Endothelial cell of umbilical vein (primary cell): ENCODE measurements at regions not wholly inside any gene's neighbourhood (a gene's known extent, or its start where the extent isn't known, plus 50 kb on each side); places are given as distances from the start of the nearest gene placed in this dataset.

ENCODE experiments used
- BruUV-seq: library from RNA; stranded (reverse); fragments of 400-500 nt; replicated peaks from 2 replicates; lab custom pipeline; 2021; lab: Mats Ljungman, UMichigan
- CTCF ChIA-PET: fragments of 300-600, 350-600 bp; sonication (Branson Sonifier 250); formaldehyde crosslinking; loops from one replicate; lab custom pipeline; 2021; ENCODE audit warnings: antibody characterized with exemption, inconsistent platforms; lab: Charles Lee
- POLR2A ChIA-PET: fragments of 300-600, 350-600 bp; sonication (Branson Sonifier 250); formaldehyde crosslinking; loops from one replicate; lab custom pipeline; 2021; ENCODE audit warnings: antibody characterized with exemption, inconsistent platforms; lab: Charles Lee
- DNase-seq: peaks from one replicate; pipeline ENCODE4 v3.0.0-alpha.2; 2011; ENCODE audit warnings: low read depth, low spot score
- FAIRE-seq: peaks from 2 replicates; lab custom pipeline; 2011; peaks lifted over from hg19 to GRCh38; lab: Jason Lieb, UNC
- H2AFZ ChIP-seq: 2 replicates; pipeline ENCODE4 v1.6.0; 2012; ENCODE audit warnings: low read depth, low read length, control low read depth, inconsistent platforms
- H3K27ac ChIP-seq: 2 replicates; pipeline ENCODE4 v1.5.1; 2011; ENCODE audit warnings: low read depth, mild to moderate bottlenecking, control low read depth, low read length, moderate library complexity; ENCODE audit not compliant: insufficient read depth
- H3K27me3 ChIP-seq, 2 experiments: 2 replicates each; pipeline versions ENCODE4 v1.6.0 to v1.6.1; 2011; ENCODE audit warnings: low read length in 2 of 2, mixed read lengths in 1 of 2; ENCODE audit not compliant: control insufficient read depth in 2 of 2, insufficient read depth in 2 of 2
- H3K36me3 ChIP-seq, 2 experiments: 2 replicates in 1 of 2; 3 replicates in 1 of 2; pipeline ENCODE4 v1.5.1; 2011; ENCODE audit warnings: low read length in 2 of 2, mild to moderate bottlenecking in 1 of 2, moderate library complexity in 1 of 2; ENCODE audit not compliant: control insufficient read depth in 2 of 2, insufficient read depth in 2 of 2; ENCODE audit errors: extremely low read depth in 1 of 2
- H3K4me1 ChIP-seq: 3 replicates; pipeline ENCODE4 v1.5.1; 2011; ENCODE audit warnings: mild to moderate bottlenecking, low read length; ENCODE audit not compliant: control insufficient read depth, insufficient read depth; ENCODE audit errors: extremely low read depth
- H3K4me2 ChIP-seq: 2 replicates; pipeline ENCODE4 v1.6.1; 2011; ENCODE audit warnings: low read length, control low read depth, mixed read lengths; ENCODE audit not compliant: insufficient read depth
- H3K4me3 ChIP-seq, 3 experiments: fragments of 200-600 bp in 1 of 3; sonication (generic), shearing (Covaris generic) in 1 of 3; replicated peaks in 1 of 3; 2 replicates each; pipeline ENCODE4 v1.5.1; 2011 to 2016; ENCODE audit warnings: control low read depth in 3 of 3, low read length in 3 of 3, mild to moderate bottlenecking in 2 of 3, inconsistent platforms in 1 of 3, low read depth in 1 of 3, moderate library complexity in 1 of 3; ENCODE audit not compliant: insufficient read depth in 1 of 3
- H3K79me2 ChIP-seq: 2 replicates; pipeline ENCODE4 v1.6.0; 2012; ENCODE audit warnings: low read length, inconsistent platforms; ENCODE audit not compliant: control insufficient read depth, insufficient read depth
- H3K9ac ChIP-seq: replicated peaks from 2 replicates; pipeline ENCODE3; 2011; ENCODE audit warnings: low read length, control low read depth; ENCODE audit not compliant: insufficient read depth; ENCODE audit errors: extremely low read depth
- H3K9me1 ChIP-seq: replicated peaks from 3 replicates; pipeline ENCODE4 v1.6.0; 2011; ENCODE audit warnings: mild to moderate bottlenecking, low read length; ENCODE audit not compliant: control insufficient read depth, insufficient read depth; ENCODE audit errors: extremely low read depth
- H3K9me3 ChIP-seq: replicated peaks from 2 replicates; pipeline ENCODE4 v1.5.1; 2012; ENCODE audit warnings: low read length, inconsistent platforms; ENCODE audit not compliant: control insufficient read depth, insufficient read depth
- H4K20me1 ChIP-seq: replicated peaks from 2 replicates; pipeline ENCODE3; 2011; ENCODE audit warnings: mild to moderate bottlenecking, low read length; ENCODE audit not compliant: control insufficient read depth, insufficient read depth; ENCODE audit errors: extremely low read depth
- EZH2 ChIP-seq: IDR thresholded peaks from 2 replicates; pipeline ENCODE4 v1.6.1; 2012; ENCODE audit warnings: borderline replicate concordance, low read depth, mild to moderate bottlenecking, moderate library complexity, low read length, inconsistent platforms; ENCODE audit not compliant: severe bottlenecking
- FOS ChIP-seq: IDR thresholded peaks from 2 replicates; pipeline ENCODE4 v1.6.1; 2011; ENCODE audit warnings: mild to moderate bottlenecking, low read length, moderate library complexity, borderline replicate concordance; ENCODE audit not compliant: insufficient read depth
- GATA2 ChIP-seq: IDR thresholded peaks from 2 replicates; pipeline ENCODE4 v1.7.0; 2011; ENCODE audit warnings: low read depth, mild to moderate bottlenecking, moderate library complexity, mixed read lengths, low read length; ENCODE audit not compliant: insufficient read length, insufficient read depth
- MYC ChIP-seq: IDR thresholded peaks from one replicate; pipeline ENCODE4 v1.6.1; 2011; ENCODE audit warnings: mild to moderate bottlenecking, low read depth, low read length
- POLR2A ChIP-seq: IDR thresholded peaks from 2 replicates; pipeline ENCODE4 v1.6.1; 2012; ENCODE audit warnings: low read depth, mild to moderate bottlenecking, control low read depth, low read length
- dilution Hi-C: fragments of 300-500 bp; cut with MboI; formaldehyde crosslinking; loops from one replicate; pipeline ENCODE4 v1.15.0; 2019; ENCODE audit warnings: low sequenced_read_pairs; ENCODE audit not compliant: extremely low pct_ligation_motif_present
- intact Hi-C: fragments of 100-400 bp; cut with micrococcal nuclease; formaldehyde crosslinking; loops from one replicate; pipeline ENCODE4 v1.10.0; 2022
- TF ChIP-seq, protein P1 (sequence below): IDR thresholded peaks from 2 replicates; pipeline ENCODE4 v1.6.1; 2011; ENCODE audit not compliant: insufficient read depth, insufficient read length
- TF ChIP-seq, protein P2 (sequence below), 2 donors: IDR thresholded peaks; 1 replicate in 1 of 2; 2 replicates in 1 of 2; pipeline ENCODE4 v1.5.1; 2011; ENCODE audit warnings: low read length in 2 of 2, mild to moderate bottlenecking in 2 of 2, moderate library complexity in 2 of 2, control low read depth in 1 of 2, inconsistent platforms in 1 of 2, low read depth in 1 of 2; ENCODE audit not compliant: insufficient read depth in 1 of 2; ENCODE audit errors: extremely low read depth in 1 of 2

DNA sequence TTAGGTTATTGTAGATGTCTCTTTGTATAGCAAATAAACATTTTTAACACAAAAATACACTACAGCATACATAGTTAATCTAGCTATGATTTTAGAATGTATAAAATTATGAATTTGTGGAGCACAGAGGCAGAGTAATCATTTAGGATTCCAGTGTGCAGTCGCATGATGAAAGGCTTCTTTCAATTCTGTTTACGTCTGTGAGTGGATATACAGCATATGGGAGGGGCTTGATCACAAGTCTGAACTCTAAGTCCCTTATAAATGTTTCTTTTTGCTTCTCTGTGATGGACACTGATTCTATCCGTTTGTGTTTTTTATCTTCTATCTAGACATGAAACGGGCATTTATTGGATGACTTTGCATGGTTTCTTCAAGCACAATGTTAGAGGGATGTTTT lies 1239.6 kb upstream of the AGA start:
- no TSS peak for BruUV-seq
- H4K20me1 ChIP-seq, result no peaks in the 10 kb centered on the region
- DNase-seq, result no peak
- intact Hi-C loops (no loop called here), dilution Hi-C loops (no loop called here)
- TF ChIP-seq GATA2 (no peak), FOS (no peak), EZH2 (no peak)
- TF ChIP-seq, protein P1, sequence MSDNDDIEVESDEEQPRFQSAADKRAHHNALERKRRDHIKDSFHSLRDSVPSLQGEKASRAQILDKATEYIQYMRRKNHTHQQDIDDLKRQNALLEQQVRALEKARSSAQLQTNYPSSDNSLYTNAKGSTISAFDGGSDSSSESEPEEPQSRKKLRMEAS, result no peak
- no peak overlapping the region for H3K27ac ChIP-seq
- H3K9me1 ChIP-seq, result no peaks in the 10 kb centered on the region
- H3K4me3 ChIP-seq, result no peak overlapping the region
- FAIRE-seq, result no peak
- H3K27me3 ChIP-seq, result no peaks in the 10 kb centered on the region
- no peaks in the 10 kb centered on the region for H3K4me1 ChIP-seq
- H3K9ac ChIP-seq, result no peak overlapping the region
- no peaks in the 10 kb centered on the region for H3K36me3 ChIP-seq
- ChIA-PET CTCF (no interaction called here), POLR2A (no interaction called here)
- no peaks in the 10 kb centered on the region for H3K79me2 ChIP-seq
- H2AFZ ChIP-seq, result no peak overlapping the region
- peaks cover 3% of the 10 kb centered on the region for H3K9me3 ChIP-seq
- no peak overlapping the region for H3K4me2 ChIP-seq

DNA sequence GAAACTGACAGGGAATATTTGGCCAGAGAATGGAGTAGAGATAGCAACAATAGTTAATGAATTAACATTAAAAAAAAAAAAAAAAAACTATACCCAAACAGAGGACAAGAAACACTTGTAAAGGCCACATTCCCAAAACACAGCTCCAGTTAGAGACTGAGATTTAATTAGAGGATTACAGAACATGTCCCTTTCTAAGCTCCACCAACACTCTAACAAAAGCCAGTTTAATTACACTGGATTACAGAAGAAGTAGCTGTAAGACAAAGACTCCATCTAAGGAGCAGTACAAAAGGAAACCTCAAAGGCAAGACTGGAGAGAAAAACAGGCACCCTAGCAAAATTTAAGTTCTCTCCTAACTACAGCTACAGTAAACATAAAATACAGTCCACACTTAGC lies 1247.7 kb upstream of the AGA start:
- Histone ChIP-seq H3K4me3 (no peak overlapping the region), H3K9me1 (no peaks in the 10 kb centered on the region), H3K36me3 (no peaks in the 10 kb centered on the region), H4K20me1 (no peaks in the 10 kb centered on the region), H3K27me3 (no peaks in the 10 kb centered on the region), H3K9ac (no peak overlapping the region), H3K4me2 (no peak overlapping the region), H2AFZ (no peak overlapping the region), H3K9me3 (no peaks in the 10 kb centered on the region), H3K4me1 (no peaks in the 10 kb centered on the region), H3K27ac (no peak overlapping the region), H3K79me2 (no peaks in the 10 kb centered on the region)
- POLR2A ChIA-PET, result no interaction called here
- BruUV-seq, result no TSS peak
- FAIRE-seq, result no peak
- DNase-seq, result no peak
- CTCF ChIA-PET, result no interaction called here
- no peak for TF ChIP-seq GATA2
- TF ChIP-seq POLR2A, result no peak
- no peak for TF ChIP-seq EZH2
- TF ChIP-seq, protein P2, sequence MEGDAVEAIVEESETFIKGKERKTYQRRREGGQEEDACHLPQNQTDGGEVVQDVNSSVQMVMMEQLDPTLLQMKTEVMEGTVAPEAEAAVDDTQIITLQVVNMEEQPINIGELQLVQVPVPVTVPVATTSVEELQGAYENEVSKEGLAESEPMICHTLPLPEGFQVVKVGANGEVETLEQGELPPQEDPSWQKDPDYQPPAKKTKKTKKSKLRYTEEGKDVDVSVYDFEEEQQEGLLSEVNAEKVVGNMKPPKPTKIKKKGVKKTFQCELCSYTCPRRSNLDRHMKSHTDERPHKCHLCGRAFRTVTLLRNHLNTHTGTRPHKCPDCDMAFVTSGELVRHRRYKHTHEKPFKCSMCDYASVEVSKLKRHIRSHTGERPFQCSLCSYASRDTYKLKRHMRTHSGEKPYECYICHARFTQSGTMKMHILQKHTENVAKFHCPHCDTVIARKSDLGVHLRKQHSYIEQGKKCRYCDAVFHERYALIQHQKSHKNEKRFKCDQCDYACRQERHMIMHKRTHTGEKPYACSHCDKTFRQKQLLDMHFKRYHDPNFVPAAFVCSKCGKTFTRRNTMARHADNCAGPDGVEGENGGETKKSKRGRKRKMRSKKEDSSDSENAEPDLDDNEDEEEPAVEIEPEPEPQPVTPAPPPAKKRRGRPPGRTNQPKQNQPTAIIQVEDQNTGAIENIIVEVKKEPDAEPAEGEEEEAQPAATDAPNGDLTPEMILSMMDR (IDR thresholded peaks at IDR 0.05; ENCODE audit: extremely low read depth in 1 of 2, insufficient read depth in 1 of 2, low read depth in 1 of 2, low read length in 2 of 2), result no peak
- no peak for TF ChIP-seq MYC
- dilution Hi-C loops, result no loop called here
- intact Hi-C loops, result no loop called here
